NCI-H1436 (cell line): ENCODE measurements at regions not wholly inside any gene's neighbourhood (a gene's known extent, or its start where the extent isn't known, plus 50 kb on each side); places are given as distances from the start of the nearest gene placed in this dataset.
A peak's percentile ranks its signal among the peaks of the same experiment; 100 is the strongest.
"Not testable (repeated sequence)": the region's sequence is repeated elsewhere in the genome, so short reads cannot be mapped to it uniquely, and the experiment has no call there.

ENCODE experiments used
- DNase-seq: peaks from one replicate; lab custom pipeline; 2025; lab: John Stamatoyannopoulos, UW

DNA sequence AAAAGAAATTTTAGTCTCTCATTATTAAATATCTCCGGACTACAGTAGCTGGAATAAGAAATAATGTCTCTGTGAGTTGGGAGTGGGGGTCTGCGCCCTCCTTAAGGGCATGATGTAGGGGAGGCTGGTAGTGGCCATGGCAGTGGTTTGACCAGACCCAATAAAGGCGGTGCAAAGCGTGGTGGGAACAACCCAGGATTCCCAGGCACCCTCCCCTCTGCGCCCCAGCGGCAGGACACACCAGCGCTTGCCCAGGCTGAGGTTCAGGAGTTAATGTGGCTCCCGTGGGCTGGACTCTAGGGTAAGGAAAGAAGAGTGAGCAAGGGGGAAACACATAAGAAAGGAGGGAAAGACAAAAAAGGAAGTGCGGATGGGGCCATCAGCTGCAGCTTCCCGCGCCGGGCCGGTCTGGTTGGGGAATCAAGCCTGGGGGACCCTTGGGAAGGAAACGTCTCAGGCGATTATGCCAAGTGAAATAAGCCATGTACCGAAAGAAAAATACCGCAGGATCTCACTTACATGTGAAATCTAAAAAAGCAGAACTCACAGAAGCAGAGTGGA, 157.5 kb upstream of the SMIM31 start:
- no peak for DNase-seq

DNA sequence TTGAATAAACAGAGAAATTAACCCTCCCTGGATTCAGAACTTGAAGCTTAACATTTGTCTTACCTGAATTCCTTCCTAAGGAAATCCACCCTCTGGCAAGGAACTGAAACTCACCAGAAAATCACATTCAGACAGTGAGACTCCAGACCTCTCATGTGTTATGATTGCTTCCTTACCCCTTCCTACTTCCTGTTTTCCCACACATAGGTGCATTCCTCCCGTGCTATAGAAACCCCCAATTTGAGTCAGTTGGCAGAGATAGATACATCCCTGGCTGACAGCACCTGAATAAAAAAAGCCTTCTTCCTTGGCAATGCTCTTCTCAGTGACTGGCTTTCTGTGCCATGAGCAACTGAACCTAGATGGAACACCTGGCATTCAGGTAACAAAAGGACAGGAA, 157.0 kb upstream of the SMIM31 start:
- no peak for DNase-seq

DNA sequence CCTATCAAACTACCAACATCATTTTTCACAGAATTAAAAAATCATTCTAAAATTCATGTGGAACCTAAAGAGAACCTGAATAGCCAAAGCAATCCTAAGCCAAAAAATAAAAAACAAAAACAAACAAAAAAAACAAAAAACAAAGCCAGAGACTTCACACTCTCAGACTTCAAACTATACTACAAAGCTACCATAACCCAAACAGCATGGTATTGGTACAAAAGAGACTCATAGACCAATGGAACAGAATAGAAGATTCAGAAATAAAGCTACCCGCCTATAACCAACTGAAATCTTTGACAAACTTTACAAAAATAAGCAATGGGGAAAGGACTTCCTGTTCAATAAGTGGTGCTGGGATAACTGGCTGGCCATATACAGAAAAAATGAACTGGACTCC, 152.3 kb upstream of the SMIM31 start:
- DNase-seq, result no peak

DNA sequence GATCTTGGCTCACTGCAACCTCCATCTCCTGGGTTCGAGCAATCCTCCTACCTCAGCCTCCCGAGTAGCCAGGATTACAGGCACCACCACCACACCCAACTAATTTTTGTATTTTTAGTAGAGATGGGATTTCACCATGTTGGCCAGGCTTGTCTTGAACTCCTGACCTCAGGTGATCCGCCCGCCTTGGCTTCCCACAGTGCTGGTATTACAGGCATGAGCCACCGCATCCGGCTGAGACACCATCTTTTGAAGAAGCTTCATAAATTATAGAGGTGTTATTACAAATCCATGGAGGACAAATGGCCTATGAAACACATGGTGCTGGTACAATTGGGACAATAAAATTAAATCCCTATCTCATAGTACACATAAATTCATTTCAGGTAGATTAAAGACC, 148.1 kb upstream of the SMIM31 start:
- DNase-seq, result not testable (repeated sequence)

DNA sequence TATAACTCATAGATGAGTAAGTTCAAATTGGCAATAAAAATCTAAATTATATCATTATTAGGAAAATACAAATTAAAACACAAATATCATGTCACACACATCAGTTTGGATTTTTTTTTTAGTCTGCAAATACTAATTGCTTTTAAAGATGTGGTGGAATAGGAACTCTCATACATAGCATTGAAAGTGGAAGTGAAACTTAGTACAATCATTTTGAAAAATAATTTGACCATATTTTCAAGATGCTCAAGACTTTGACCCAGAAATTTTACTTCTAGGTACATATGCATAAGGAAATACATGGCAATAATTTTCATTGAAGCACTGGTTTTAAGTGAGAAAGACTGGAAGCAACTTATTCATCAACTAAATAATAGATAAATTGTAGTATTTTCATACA, 147.5 kb upstream of the SMIM31 start:
- no peak for DNase-seq

GRCh38 chr4:164613256-164613655, 140.7 kb upstream of the SMIM31 start:
- DNase-seq, result no peak

GRCh38 chr4:164613792-164614191, 140.1 kb upstream of the SMIM31 start:
- DNase-seq, result no peak

- DNase-seq, result no peak
These were observed 139.6 kb upstream of the SMIM31 start for GRCh38 chr4:164614329-164614728.

- no peak for DNase-seq
These were observed 138.9 kb upstream of the SMIM31 start for GRCh38 chr4:164614999-164615398.

- no peak for DNase-seq
These were observed 138.0 kb upstream of the SMIM31 start for GRCh38 chr4:164615964-164616363.

- no peak for DNase-seq
These were observed 137.0 kb upstream of the SMIM31 start for GRCh38 chr4:164616961-164617360.

DNA sequence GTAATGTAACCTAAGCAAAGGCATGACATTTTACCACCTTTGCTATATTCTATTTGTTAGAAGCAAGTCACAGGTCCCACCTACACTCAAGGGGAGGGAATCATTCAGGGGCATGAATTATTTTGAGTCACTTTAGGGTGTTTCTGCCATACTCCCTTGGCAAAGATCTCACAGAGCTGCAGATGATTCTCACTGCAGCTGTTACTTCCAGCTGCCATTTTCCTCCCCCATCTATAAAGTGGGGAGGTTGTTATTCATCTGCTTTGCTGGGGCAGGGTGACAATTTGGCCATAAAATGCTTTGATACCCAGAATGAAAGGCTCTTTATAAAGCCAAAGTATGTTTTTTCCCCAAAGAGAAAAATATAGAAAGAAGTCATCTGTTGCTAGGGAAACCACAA, 136.5 kb upstream of the SMIM31 start:
- no peak for DNase-seq

DNA sequence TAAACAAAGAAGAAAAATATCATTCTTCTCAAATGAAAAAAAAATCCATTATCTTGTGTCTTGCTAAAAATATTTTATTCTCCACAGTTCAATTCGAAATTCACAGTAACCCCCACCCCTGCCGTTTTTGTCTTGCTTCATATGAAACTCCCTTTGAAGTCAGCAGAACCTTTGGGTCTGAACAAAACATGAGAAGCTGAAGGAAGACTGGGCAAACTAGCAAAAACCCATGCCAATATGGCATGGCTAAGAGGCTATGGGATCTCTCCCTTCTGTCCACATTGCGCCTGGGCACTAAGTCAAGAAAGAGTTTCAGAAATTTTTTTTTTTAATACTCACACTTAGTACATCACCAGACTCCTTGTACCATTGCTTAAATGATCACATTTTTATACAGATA, 136.0 kb upstream of the SMIM31 start:
- no peak for DNase-seq

GRCh38 chr4:164621886-164622521, 131.9 kb upstream of the SMIM31 start:
- no peak for DNase-seq

DNA sequence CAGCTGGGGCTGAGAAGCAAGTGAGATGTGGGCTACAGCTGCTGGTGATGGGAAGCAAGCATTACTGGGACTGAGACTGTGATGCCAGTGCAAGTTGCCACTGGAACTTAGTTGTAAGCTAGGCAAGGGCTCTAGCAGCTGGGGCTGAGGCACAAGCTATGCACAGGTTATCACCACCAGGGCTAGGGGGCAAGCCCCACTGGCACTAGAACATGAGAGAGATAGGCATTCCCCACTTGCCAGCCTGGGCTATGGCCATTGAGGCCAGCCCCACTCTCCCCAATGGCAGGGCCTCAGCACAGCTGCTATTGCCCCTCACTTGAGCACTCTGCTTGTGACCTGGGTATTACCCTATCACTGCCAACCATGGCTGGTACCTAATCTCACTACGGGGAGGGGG, 130.8 kb upstream of the SMIM31 start:
- DNase-seq, result no peak

GRCh38 chr4:164639001-164639400, 114.9 kb upstream of the SMIM31 start:
- DNase-seq, result no peak

DNA sequence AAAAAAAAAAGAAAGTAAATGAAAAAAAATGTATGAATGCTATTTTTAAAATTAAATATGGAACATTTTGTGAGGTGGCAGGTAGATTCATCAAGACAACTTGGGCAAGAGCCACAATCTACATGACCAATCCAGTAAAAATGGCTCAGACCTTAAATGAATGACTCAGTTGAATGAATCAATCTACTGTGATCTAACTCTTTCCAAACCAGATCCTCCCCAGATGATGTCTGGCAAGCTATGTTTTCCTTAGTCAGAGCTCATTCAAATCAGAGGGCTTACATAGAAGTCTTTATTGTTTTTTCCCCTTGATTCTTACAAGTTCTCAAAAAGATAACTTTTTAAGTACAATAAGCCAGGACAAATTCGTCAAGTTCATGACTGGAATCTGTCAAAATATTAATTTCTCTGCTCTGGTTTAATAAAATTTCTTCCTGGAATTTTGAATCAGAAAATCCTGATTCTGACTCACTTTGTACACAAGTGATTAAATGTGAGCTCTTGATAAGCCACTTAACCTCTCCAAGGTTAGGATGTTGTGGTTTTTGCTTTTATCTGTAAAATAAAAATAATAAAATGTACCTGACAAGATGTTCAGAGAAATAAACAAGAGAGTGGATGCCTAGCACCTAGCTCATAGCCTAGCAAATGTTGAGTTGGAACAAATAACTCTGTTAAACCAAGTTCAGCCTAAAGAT, 105.6 kb upstream of the SMIM31 start:
- no peak for DNase-seq

DNA sequence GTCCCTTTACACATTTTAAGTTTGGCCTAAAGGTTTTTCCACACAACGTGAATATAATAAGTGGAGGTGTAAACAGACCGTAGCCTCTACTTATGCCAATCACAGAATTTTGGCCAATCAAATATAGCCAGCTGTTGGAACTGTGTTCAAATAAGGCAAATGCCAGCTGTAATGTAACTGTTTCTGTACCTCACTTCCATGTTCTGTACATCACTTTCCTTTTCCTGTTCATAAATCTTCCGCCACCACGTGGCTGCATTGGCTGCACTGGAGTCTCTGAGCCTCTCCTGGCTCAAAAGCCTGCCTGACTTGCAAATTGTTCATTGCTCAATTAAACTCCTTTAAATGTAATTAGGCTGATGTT, 105.1 kb upstream of the SMIM31 start:
- no peak for DNase-seq

DNA sequence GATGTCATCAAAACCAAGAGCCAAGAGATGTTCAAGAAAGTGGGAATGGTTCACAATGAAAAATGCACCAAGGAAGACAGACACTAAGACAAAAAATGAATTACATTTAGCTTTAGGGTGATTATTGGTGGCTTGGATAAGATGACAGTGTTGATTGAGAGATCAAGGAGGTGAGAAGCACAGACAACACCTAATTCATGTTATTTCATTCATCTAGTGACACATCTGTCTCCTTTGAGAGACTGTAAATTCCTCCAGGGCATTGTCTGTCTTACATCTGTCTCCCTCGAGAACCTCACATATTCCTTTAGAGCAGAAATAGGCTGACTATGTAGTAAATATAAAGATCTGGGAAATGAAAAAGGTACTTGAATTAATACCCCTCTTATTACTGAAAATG, 94.2 kb upstream of the SMIM31 start:
- no peak for DNase-seq

- DNase-seq, result not testable (repeated sequence)
These were observed 77.8 kb upstream of the SMIM31 start for GRCh38 chr4:164676152-164676551.

GRCh38 chr4:164683040-164683439, 70.9 kb upstream of the SMIM31 start:
- DNase-seq, result no peak

DNA sequence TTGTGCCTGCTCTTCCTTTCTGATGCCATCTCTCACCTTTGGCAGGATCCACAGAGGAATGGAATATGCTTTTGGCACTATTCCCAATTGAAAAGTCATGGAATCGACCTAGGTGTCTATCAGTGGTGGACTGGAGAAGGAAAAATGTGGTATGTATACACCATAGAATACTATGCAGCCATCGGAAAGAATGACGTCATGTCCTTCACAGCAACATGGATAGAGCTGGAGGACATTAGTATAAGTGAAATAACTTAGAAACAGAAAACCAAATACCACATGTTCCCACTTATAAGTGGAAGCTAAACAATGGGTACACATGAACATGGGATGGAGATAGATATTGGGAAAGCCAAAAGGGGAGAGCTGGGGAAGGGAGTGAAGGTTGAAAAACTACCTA, 58.3 kb upstream of the SMIM31 start:
- no peak for DNase-seq

DNA sequence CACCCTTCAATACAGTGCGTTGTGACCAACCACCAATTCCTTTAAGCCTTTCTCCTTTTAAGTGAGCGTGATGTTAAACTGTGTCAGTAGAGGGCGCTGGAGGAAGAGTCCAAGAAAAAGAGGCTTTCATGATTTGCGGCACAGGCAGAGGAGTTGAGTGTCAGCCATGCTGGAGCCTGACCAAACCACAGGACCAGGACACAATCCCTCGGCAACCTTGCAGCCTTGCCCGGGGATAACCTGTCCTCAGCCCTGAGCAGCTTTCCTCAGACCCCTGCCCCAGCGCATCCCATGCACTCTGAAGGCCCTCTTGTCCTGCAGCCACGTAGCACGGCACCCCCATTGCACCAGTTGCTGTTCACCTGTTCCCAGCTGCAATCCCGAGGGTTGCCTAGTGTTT, 53.5 kb upstream of the SMIM31 start:
- peak; percentile 14 for DNase-seq

- DNase-seq, result no peak
These were observed 52.3 kb upstream of the SMIM31 start for GRCh38 chr4:164701665-164702064.
